ENCODE measurements at regions not wholly inside any gene's neighbourhood (a gene's known extent, or its start where the extent isn't known, plus 50 kb on each side); places are given as distances from the start of the nearest gene placed in this dataset.

DNA sequence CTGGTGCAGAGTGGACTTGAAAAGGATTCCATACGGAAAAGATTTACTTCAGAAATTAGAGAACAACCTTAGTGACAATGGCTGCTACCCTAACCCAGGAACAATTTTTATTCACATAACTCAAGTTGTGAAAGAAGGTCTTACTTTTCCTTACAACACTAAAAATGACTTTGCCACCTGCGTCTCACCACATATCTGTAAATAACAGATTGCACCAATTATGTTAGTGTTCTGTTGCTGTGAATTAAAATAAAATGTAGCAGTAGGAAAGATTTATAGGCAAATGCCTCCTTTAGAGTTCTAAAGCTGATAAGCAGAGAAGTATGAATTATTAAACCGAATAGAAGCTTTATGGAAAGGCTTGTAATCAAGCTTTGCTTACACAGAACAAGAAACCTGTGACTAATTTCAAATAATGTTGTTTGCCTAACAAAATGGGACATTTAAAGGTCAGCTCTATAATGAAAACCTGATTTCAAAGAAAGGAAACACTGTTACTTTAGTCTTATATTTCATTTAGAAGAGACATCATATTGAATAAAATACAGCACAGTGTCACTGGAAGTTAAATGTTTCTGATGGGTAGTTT, 2237.8 kb downstream of the LRRC4C start:
- no peak for TF ChIP-seq POLR2A (IDR thresholded peaks at IDR 0.05; ENCODE audit: low read length)
- no peak for TF ChIP-seq GATA1 (IDR thresholded peaks at IDR 0.05; ENCODE audit: low read depth, low read length)
